Thyroid gland (tissue), 4 donors: ENCODE measurements at regions not wholly inside any gene's neighbourhood (a gene's known extent, or its start where the extent isn't known, plus 50 kb on each side); places are given as distances from the start of the nearest gene placed in this dataset.

Experiments used
- DNase-seq, 2 donors: peaks; one replicate each; pipeline ENCODE4 v3.0.0-alpha.2; 2019
- H3K27ac ChIP-seq, 3 donors: fragments of 200-600 bp; sonication (generic); 1 replicate in 2 of 3; 2 replicates in 1 of 3; pipeline ENCODE4 v1.5.1; 2016 to 2019; ENCODE audit warnings: mild to moderate bottlenecking in 1 of 3, moderate library complexity in 1 of 3
- H3K27me3 ChIP-seq: fragments of 200-600 bp; sonication (generic); one replicate; pipeline ENCODE4 v1.5.1; 2019
- H3K36me3 ChIP-seq, 2 donors: fragments of 200-600 bp; sonication (generic); one replicate each; pipeline ENCODE4 v1.5.1; 2016 to 2019
- H3K4me1 ChIP-seq, 2 donors: fragments of 200-600 bp; sonication (generic); one replicate each; pipeline ENCODE4 v1.5.1; 2017 to 2019
- H3K4me3 ChIP-seq, 3 donors: fragments of 200-600 bp; sonication (generic); replicated peaks in 1 of 3; 1 replicate in 2 of 3; 2 replicates in 1 of 3; pipeline ENCODE4 v1.5.1; 2016; ENCODE audit warnings: mild to moderate bottlenecking in 1 of 3
- H3K9me3 ChIP-seq: fragments of 200-600 bp; sonication (generic); one replicate; pipeline ENCODE4 v1.5.1; 2017
- CTCF ChIP-seq, 6 experiments: fragments of 200-600 bp in 3 of 6; fragments of 450-650 bp in 3 of 6; sonication (generic) in 3 of 6; IDR thresholded peaks; one replicate each; pipeline ENCODE4 v1.5.1; 2016 to 2019; ENCODE audit warnings: antibody characterized with exemption in 6 of 6, mild to moderate bottlenecking in 2 of 6, inconsistent platforms in 1 of 6, moderate library complexity in 1 of 6
- POLR2A ChIP-seq, 2 donors: fragments of 450-650 bp; IDR thresholded peaks; one replicate each; pipeline ENCODE4 v1.6.1; 2017; ENCODE audit warnings: antibody characterized with exemption in 2 of 2, mild to moderate bottlenecking in 2 of 2, moderate library complexity in 1 of 2
- WGBS, 2 donors: methylation state at CpG; one replicate each; pipeline ENCODE4 v1.1.5; 2017; 5-methylcytosine and 5-hydroxymethylcytosine counted together
- intact Hi-C: fragments of 100-400 bp; cut with DNase I; formaldehyde crosslinking; loops from one replicate; pipeline ENCODE4 v1.15.1; 2023

DNA sequence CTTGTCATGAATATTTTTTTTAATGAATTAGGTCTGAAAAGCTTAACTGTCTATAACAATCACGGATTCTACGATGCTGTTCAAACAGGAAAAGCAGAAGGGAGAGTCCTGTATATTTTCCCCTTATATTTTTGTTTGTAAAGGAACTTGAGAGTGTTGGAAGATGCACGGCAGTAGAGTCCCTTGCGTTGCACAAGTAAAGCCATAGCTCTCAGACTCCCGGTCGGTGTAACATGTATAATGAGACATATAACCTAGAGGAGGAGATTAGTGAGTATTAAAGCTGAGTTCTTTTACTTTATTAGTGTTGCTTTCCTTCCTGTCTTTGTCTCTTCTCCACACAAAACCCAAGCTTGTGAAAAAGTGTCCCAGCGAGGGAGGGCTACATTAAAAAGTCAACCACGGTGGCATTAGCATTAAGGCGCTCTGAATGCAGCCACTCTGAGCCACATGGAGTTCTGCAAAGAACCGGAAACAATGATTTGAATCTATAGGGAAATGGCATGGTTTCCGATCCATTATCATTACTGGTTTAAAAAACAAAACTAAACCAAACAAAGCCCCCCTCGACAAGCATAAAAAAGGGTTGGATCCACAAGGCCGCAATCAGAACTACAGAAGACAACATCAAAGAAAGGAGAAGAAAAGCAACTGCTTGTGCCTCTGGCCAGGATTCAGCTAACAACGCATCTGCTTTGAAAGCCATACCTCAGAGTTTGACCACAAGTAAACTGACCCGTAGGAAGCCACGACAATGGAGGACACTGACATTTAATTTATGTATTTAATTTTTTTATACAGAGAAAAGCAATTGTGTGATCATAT lies 356.8 kb downstream of the LMO4 start:
- no peak for TF ChIP-seq CTCF (IDR thresholded peaks at IDR 0.05)
- TF ChIP-seq POLR2A (IDR thresholded peaks at IDR 0.05): no peak
- Histone ChIP-seq H3K4me3 (no peak overlapping the region), H3K27me3 (no peaks in the 10 kb centered on the region), H3K4me1 (no peaks in the 10 kb centered on the region), H3K36me3 (no peaks in the 10 kb centered on the region), H3K27ac (no peak overlapping the region), H3K9me3 (no peaks in the 10 kb centered on the region)
- intact Hi-C loops: no loop called here
- 65 to 70% methylated on average over 16 of the region's 16 CpGs for WGBS, 2 donors
- no peak for DNase-seq

GRCh38 chr1:87686136-87686495 lies 357.4 kb downstream of the LMO4 start:
- H3K4me3 ChIP-seq: no peak overlapping the region
- no peak for DNase-seq
- H3K9me3 ChIP-seq: no peaks in the 10 kb centered on the region
- H3K36me3 ChIP-seq: no peaks in the 10 kb centered on the region
- intact Hi-C loops: no loop called here
- 86 to 100% methylated on average over 1 of the region's 1 CpG for WGBS, 2 donors
- no peaks in the 10 kb centered on the region for H3K27me3 ChIP-seq
- no peak overlapping the region for H3K27ac ChIP-seq
- no peaks in the 10 kb centered on the region for H3K4me1 ChIP-seq
- TF ChIP-seq CTCF (IDR thresholded peaks at IDR 0.05) (no peak), POLR2A (IDR thresholded peaks at IDR 0.05) (no peak)

DNA sequence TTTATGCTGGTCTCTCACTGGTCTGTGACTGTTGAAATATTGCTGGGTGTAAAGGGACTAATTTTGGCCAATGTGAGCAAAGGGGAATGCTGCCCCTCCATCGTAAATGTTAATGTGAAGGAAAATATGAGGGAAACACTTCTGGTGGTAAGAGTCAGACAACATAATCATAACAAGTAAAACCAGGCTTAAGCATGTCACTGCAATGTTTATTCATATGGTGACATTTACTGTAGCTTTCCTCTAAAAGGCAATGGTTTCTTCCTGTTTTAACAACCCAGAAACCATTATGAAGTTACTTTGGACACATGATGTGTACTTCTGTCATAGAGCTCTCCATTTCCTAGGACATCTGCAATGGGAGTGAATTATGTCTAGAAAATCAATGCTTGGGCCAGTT lies 358.0 kb downstream of the LMO4 start:
- Histone ChIP-seq H3K4me1 (no peaks in the 10 kb centered on the region), H3K27ac (no peak overlapping the region), H3K36me3 (no peaks in the 10 kb centered on the region), H3K27me3 (no peaks in the 10 kb centered on the region), H3K4me3 (no peak overlapping the region), H3K9me3 (no peaks in the 10 kb centered on the region)
- DNase-seq: no peak
- intact Hi-C loops: no loop called here
- WGBS, 2 donors: 93 to 100% methylated on average over 1 of the region's 1 CpG
- TF ChIP-seq CTCF (IDR thresholded peaks at IDR 0.05): no peak
- no peak for TF ChIP-seq POLR2A (IDR thresholded peaks at IDR 0.05)

DNA sequence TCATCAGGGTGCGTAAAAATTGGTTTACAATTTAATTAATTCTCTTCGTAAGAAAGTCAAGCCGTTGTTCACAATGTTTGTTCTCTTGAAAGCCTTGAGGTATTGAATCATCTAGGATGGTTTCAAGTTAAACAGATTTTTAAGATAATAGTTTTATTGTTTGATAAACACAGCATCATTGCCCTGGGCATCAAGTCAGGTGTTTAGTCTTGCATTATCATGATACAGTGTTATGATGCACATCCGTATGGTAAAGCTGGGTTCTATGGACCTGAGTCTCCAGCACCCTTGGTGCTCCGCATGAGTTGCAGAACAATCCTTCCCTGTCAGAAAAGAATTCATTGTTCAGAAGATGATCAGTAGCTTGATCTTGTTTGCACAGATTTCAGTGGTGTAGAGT lies 359.5 kb downstream of the LMO4 start:
- Histone ChIP-seq H3K36me3 (no peaks in the 10 kb centered on the region), H3K27ac (no peak overlapping the region), H3K9me3 (no peaks in the 10 kb centered on the region), H3K4me3 (no peak overlapping the region), H3K4me1 (no peaks in the 10 kb centered on the region), H3K27me3 (no peaks in the 10 kb centered on the region)
- no peak for DNase-seq
- WGBS, 2 donors: 96% methylated on average over 5 of the region's 5 CpGs
- intact Hi-C loops: no loop called here
- no peak for TF ChIP-seq POLR2A (IDR thresholded peaks at IDR 0.05)
- TF ChIP-seq CTCF (IDR thresholded peaks at IDR 0.05): no peak

DNA sequence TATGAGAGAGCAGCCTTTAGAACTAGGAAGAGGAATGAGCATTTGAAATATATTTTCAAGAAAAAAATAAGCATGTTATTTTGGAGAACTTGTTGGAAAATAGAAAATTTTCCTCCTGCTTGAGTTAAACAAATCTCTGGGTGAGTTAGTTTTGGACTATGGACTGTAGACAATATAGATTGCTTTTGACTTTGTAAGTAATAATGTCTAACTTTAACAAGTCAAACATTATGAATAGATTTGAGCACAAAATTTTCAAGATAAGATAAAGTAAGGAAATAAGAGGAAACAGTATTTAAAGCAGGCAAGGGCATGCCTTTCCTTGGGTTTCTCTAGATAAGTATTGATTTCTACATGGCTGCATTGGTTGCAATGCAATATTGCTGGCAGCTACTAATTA lies 360.8 kb downstream of the LMO4 start:
- Histone ChIP-seq H3K27me3 (no peaks in the 10 kb centered on the region), H3K4me1 (no peaks in the 10 kb centered on the region), H3K9me3 (no peaks in the 10 kb centered on the region), H3K27ac (no peak overlapping the region), H3K4me3 (no peak overlapping the region), H3K36me3 (no peaks in the 10 kb centered on the region)
- TF ChIP-seq POLR2A (IDR thresholded peaks at IDR 0.05) (no peak), CTCF (IDR thresholded peaks at IDR 0.05) (no peak)
- intact Hi-C loops: no loop called here
- no peak for DNase-seq
